ENCODE measurements at regions not wholly inside any gene's neighbourhood (a gene's known extent, or its start where the extent isn't known, plus 50 kb on each side); places are given as distances from the start of the nearest gene placed in this dataset.
"Not testable (repeated sequence)": the region's sequence is repeated elsewhere in the genome, so short reads cannot be mapped to it uniquely, and the experiment has no call there.

- TSS peak; percentile 64 for BruUV-seq (replicated peaks)
- H3K36me3 ChIP-seq (ENCODE audit: control insufficient read depth in 2 of 2, extremely low read depth in 1 of 2, insufficient read depth in 2 of 2, low read length in 2 of 2); intact Hi-C loops (cut with micrococcal nuclease); H3K9me3 ChIP-seq (replicated peaks; ENCODE audit: control insufficient read depth, insufficient read depth, low read length); H3K4me1 ChIP-seq (ENCODE audit: control insufficient read depth, extremely low read depth, insufficient read depth, low read length); CTCF ChIA-PET; H2AFZ ChIP-seq (ENCODE audit: low read depth, low read length); POLR2A ChIA-PET; dilution Hi-C loops (cut with MboI; ENCODE audit: extremely low pct_ligation_motif_present, low sequenced_read_pairs); FAIRE-seq; H3K4me2 ChIP-seq (ENCODE audit: insufficient read depth, low read length); H3K27me3 ChIP-seq (ENCODE audit: control insufficient read depth in 2 of 2, insufficient read depth in 2 of 2, low read length in 2 of 2); DNase-seq (ENCODE audit: low read depth, low spot score); H3K4me3 ChIP-seq (replicated peaks in 1 of 3; ENCODE audit: insufficient read depth in 1 of 3, low read depth in 1 of 3, low read length in 3 of 3); H4K20me1 ChIP-seq (replicated peaks; ENCODE audit: control insufficient read depth, extremely low read depth, insufficient read depth, low read length); H3K9me1 ChIP-seq (replicated peaks; ENCODE audit: control insufficient read depth, extremely low read depth, insufficient read depth, low read length); H3K79me2 ChIP-seq (ENCODE audit: control insufficient read depth, insufficient read depth, low read length); H3K9ac ChIP-seq (replicated peaks; ENCODE audit: extremely low read depth, insufficient read depth, low read length): not testable (repeated sequence)
- peak overlapping the region; percentile 41 for H3K27ac ChIP-seq (ENCODE audit: insufficient read depth, low read depth, low read length)
Measured at GRCh38 chr15:32522421-32522820, 67.0 kb upstream of the GOLGA8O start.

DNA sequence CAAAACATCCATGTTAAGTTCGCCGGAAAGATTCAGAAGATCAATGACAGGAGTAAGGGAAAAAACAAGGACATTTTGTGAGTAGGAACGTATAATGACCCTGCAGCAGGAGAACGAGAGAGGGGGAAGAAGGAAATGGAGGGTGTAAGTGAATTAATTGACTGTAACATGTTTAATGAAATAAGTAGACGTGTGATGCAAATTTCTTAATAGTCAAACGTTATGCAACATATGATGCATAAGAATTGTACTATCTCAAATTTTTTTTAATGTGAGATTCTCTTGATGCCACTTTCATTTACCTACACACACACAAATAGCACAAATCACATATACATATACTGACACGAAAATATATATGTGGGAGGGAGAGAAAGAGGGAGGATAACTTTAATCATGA lies 63.5 kb upstream of the GOLGA8O start:
- DNase-seq (ENCODE audit: low read depth, low spot score); H3K27ac ChIP-seq (ENCODE audit: insufficient read depth, low read depth, low read length); H3K9me1 ChIP-seq (replicated peaks; ENCODE audit: control insufficient read depth, extremely low read depth, insufficient read depth, low read length); POLR2A ChIA-PET; FAIRE-seq; H3K4me1 ChIP-seq (ENCODE audit: control insufficient read depth, extremely low read depth, insufficient read depth, low read length); BruUV-seq (replicated peaks); H4K20me1 ChIP-seq (replicated peaks; ENCODE audit: control insufficient read depth, extremely low read depth, insufficient read depth, low read length); intact Hi-C loops (cut with micrococcal nuclease); H3K79me2 ChIP-seq (ENCODE audit: control insufficient read depth, insufficient read depth, low read length); H3K9me3 ChIP-seq (replicated peaks; ENCODE audit: control insufficient read depth, insufficient read depth, low read length); H3K27me3 ChIP-seq (ENCODE audit: control insufficient read depth in 2 of 2, insufficient read depth in 2 of 2, low read length in 2 of 2); H3K4me3 ChIP-seq (replicated peaks in 1 of 3; ENCODE audit: insufficient read depth in 1 of 3, low read depth in 1 of 3, low read length in 3 of 3); H3K9ac ChIP-seq (replicated peaks; ENCODE audit: extremely low read depth, insufficient read depth, low read length); CTCF ChIA-PET; dilution Hi-C loops (cut with MboI; ENCODE audit: extremely low pct_ligation_motif_present, low sequenced_read_pairs); H3K4me2 ChIP-seq (ENCODE audit: insufficient read depth, low read length); H3K36me3 ChIP-seq (ENCODE audit: control insufficient read depth in 2 of 2, extremely low read depth in 1 of 2, insufficient read depth in 2 of 2, low read length in 2 of 2); H2AFZ ChIP-seq (ENCODE audit: low read depth, low read length): not testable (repeated sequence)

GRCh38 chr15:32518013-32518412 lies 62.6 kb upstream of the GOLGA8O start:
- H3K27me3 ChIP-seq (ENCODE audit: control insufficient read depth in 2 of 2, insufficient read depth in 2 of 2, low read length in 2 of 2); H3K9me1 ChIP-seq (replicated peaks; ENCODE audit: control insufficient read depth, extremely low read depth, insufficient read depth, low read length); dilution Hi-C loops (cut with MboI; ENCODE audit: extremely low pct_ligation_motif_present, low sequenced_read_pairs); H2AFZ ChIP-seq (ENCODE audit: low read depth, low read length); H3K4me3 ChIP-seq (replicated peaks in 1 of 3; ENCODE audit: insufficient read depth in 1 of 3, low read depth in 1 of 3, low read length in 3 of 3); H3K9me3 ChIP-seq (replicated peaks; ENCODE audit: control insufficient read depth, insufficient read depth, low read length); H3K36me3 ChIP-seq (ENCODE audit: control insufficient read depth in 2 of 2, extremely low read depth in 1 of 2, insufficient read depth in 2 of 2, low read length in 2 of 2); H3K79me2 ChIP-seq (ENCODE audit: control insufficient read depth, insufficient read depth, low read length); H3K27ac ChIP-seq (ENCODE audit: insufficient read depth, low read depth, low read length); H3K4me1 ChIP-seq (ENCODE audit: control insufficient read depth, extremely low read depth, insufficient read depth, low read length); DNase-seq (ENCODE audit: low read depth, low spot score); intact Hi-C loops (cut with micrococcal nuclease); BruUV-seq (replicated peaks); CTCF ChIA-PET; H4K20me1 ChIP-seq (replicated peaks; ENCODE audit: control insufficient read depth, extremely low read depth, insufficient read depth, low read length); H3K9ac ChIP-seq (replicated peaks; ENCODE audit: extremely low read depth, insufficient read depth, low read length); POLR2A ChIA-PET; H3K4me2 ChIP-seq (ENCODE audit: insufficient read depth, low read length); FAIRE-seq: not testable (repeated sequence)

DNA sequence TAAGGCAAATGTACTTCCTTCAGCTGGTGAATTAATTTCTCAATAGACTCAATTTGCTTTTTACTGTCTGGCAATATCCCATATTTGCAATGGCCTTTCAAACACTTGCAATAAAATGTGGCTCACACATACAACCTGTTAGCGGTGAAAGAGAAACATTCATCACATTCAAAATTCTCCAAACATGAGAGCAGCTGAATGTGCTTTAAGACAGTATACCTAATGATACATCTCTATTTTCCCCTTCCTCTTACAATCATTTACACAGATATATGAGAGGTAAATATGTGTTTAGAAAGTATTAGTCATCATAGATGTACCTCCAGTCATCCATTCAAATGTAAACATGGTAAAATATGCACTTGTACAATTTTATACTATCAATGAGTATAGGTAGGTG lies 61.5 kb upstream of the GOLGA8O start:
- H3K79me2 ChIP-seq (ENCODE audit: control insufficient read depth, insufficient read depth, low read length); dilution Hi-C loops (cut with MboI; ENCODE audit: extremely low pct_ligation_motif_present, low sequenced_read_pairs); POLR2A ChIA-PET; DNase-seq (ENCODE audit: low read depth, low spot score); H3K27ac ChIP-seq (ENCODE audit: insufficient read depth, low read depth, low read length); FAIRE-seq; intact Hi-C loops (cut with micrococcal nuclease); H2AFZ ChIP-seq (ENCODE audit: low read depth, low read length); H3K4me3 ChIP-seq (replicated peaks in 1 of 3; ENCODE audit: insufficient read depth in 1 of 3, low read depth in 1 of 3, low read length in 3 of 3); H3K4me2 ChIP-seq (ENCODE audit: insufficient read depth, low read length); CTCF ChIA-PET; H4K20me1 ChIP-seq (replicated peaks; ENCODE audit: control insufficient read depth, extremely low read depth, insufficient read depth, low read length); BruUV-seq (replicated peaks); H3K36me3 ChIP-seq (ENCODE audit: control insufficient read depth in 2 of 2, extremely low read depth in 1 of 2, insufficient read depth in 2 of 2, low read length in 2 of 2); H3K4me1 ChIP-seq (ENCODE audit: control insufficient read depth, extremely low read depth, insufficient read depth, low read length); H3K27me3 ChIP-seq (ENCODE audit: control insufficient read depth in 2 of 2, insufficient read depth in 2 of 2, low read length in 2 of 2); H3K9ac ChIP-seq (replicated peaks; ENCODE audit: extremely low read depth, insufficient read depth, low read length); H3K9me1 ChIP-seq (replicated peaks; ENCODE audit: control insufficient read depth, extremely low read depth, insufficient read depth, low read length); H3K9me3 ChIP-seq (replicated peaks; ENCODE audit: control insufficient read depth, insufficient read depth, low read length): not testable (repeated sequence)

All from endothelial cell of umbilical vein (primary cell).